ENCODE measurements at regions not wholly inside any gene's neighbourhood (a gene's known extent, or its start where the extent isn't known, plus 50 kb on each side); places are given as distances from the start of the nearest gene placed in this dataset.
"Not testable (repeated sequence)": the region's sequence is repeated elsewhere in the genome, so short reads cannot be mapped to it uniquely, and the experiment has no call there.

GRCh38 chr15:77905301-77905920 lies 172.1 kb downstream of the TBC1D2B start:
- no peak for TF ChIP-seq Cebpa-rat (IDR thresholded peaks at IDR 0.05)
- Histone ChIP-seq H4K20me1 (no peaks in the 10 kb centered on the region), H3K4me2 (no peak overlapping the region)

GRCh38 chr15:77904901-77905300 lies 172.6 kb downstream of the TBC1D2B start:
- H3K9ac ChIP-seq, result no peak overlapping the region

More at GRCh38 chr15:77905301-77905920, 172.1 kb downstream of the TBC1D2B start:
- no peaks in the 10 kb centered on the region for H3K36me3 ChIP-seq
- no peak overlapping the region for H3K9ac ChIP-seq
- no peaks in the 10 kb centered on the region for H3K9me3 ChIP-seq
- H3K27ac ChIP-seq, result no peak overlapping the region
- no peak overlapping the region for H3K4me3 ChIP-seq
- peaks cover 25% of the 10 kb centered on the region for H3K4me1 ChIP-seq
- H3K27me3 ChIP-seq, result no peaks in the 10 kb centered on the region

GRCh38 chr15:77904436-77904821 lies 173.1 kb downstream of the TBC1D2B start:
- no peak overlapping the region; the same call in 1 of the 2 replicates for H3K9ac ChIP-seq
- no peak for TF ChIP-seq Cebpa-rat (IDR thresholded peaks at IDR 0.05)
- H3K36me3 ChIP-seq, result no peaks in the 10 kb centered on the region

More at GRCh38 chr15:77904901-77905300, 172.6 kb downstream of the TBC1D2B start:
- Histone ChIP-seq H3K4me1 (peaks cover 22% of the 10 kb centered on the region), H3K27ac (no peak overlapping the region), H3K36me3 (no peaks in the 10 kb centered on the region), H3K4me2 (no peak overlapping the region), H3K4me3 (no peak overlapping the region), H3K9me3 (no peaks in the 10 kb centered on the region), H4K20me1 (no peaks in the 10 kb centered on the region), H3K27me3 (no peaks in the 10 kb centered on the region)
- no peak for TF ChIP-seq Cebpa-rat (IDR thresholded peaks at IDR 0.05)

DNA sequence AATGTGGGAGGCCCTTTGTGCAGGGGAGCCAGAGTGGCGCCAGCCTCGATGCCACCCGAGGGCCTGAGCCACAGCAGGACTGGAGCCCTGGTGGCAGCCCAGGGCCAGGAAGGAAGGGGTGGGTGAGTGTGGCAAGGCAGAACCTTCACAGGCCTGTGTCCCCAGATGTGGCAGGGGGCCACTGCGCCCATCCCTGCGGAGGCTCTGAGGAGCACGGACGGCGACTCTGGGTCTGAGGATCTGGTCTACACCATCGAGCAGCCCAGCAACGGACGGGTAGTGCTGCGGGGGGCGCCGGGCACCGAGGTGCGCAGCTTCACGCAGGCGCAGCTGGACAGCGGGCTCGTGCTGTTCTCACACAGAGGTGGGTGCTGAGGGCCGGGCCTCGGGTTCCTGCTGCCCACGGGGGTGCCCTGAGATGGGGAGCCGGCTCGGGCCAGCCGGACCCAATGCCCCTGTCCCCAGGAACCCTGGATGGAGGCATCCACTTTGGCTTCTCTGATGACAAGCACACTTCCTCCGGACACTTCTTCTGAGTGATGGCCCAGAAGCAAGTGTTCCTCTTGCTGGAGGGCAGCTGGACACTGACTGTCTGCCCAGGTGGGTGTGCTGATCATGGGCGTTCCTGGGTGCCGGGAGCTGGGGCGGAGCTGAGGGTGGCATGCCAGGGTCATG lies 173.6 kb downstream of the TBC1D2B start:
- H3K36me3 ChIP-seq, H3K4me2 ChIP-seq, H3K27me3 ChIP-seq, H3K9ac ChIP-seq, H4K20me1 ChIP-seq, H3K9me3 ChIP-seq, H3K4me3 ChIP-seq, H3K27ac ChIP-seq: not testable (repeated sequence)
- peaks cover 19% of the 10 kb centered on the region for H3K4me1 ChIP-seq

More at GRCh38 chr15:77904436-77904821, 173.1 kb downstream of the TBC1D2B start:
- Histone ChIP-seq H3K9me3 (no peaks in the 10 kb centered on the region), H3K27ac (no peak overlapping the region), H3K4me1 (peaks cover 19% of the 10 kb centered on the region), H3K4me2 (no peak overlapping the region), H3K4me3 (no peak overlapping the region), H4K20me1 (no peaks in the 10 kb centered on the region), H3K27me3 (no peaks in the 10 kb centered on the region)

GRCh38 chr15:77902921-77903760 lies 174.4 kb downstream of the TBC1D2B start:
- not testable (repeated sequence) for H3K27ac ChIP-seq, H3K27me3 ChIP-seq, H3K36me3 ChIP-seq, H3K9me3 ChIP-seq, H3K9ac ChIP-seq, H3K4me2 ChIP-seq, H3K4me3 ChIP-seq, H4K20me1 ChIP-seq
- H3K4me1 ChIP-seq, result peaks cover 13% of the 10 kb centered on the region; the same call in 1 of the 2 replicates

GRCh38 chr15:77901921-77902750 lies 175.4 kb downstream of the TBC1D2B start:
- H3K9ac ChIP-seq, result no peak overlapping the region
- H3K4me3 ChIP-seq, result no peak overlapping the region
- no peak overlapping the region for H3K27ac ChIP-seq
- no peaks in the 10 kb centered on the region for H3K36me3 ChIP-seq
- H3K9me3 ChIP-seq, result no peaks in the 10 kb centered on the region
- peaks cover 13% of the 10 kb centered on the region; the same call in 1 of the 2 replicates for H3K4me1 ChIP-seq
- no peak for TF ChIP-seq Cebpa-rat (IDR thresholded peaks at IDR 0.05)
- no peaks in the 10 kb centered on the region for H4K20me1 ChIP-seq
- no peak overlapping the region for H3K4me2 ChIP-seq
- H3K27me3 ChIP-seq, result no peaks in the 10 kb centered on the region

- Histone ChIP-seq H3K36me3 (no peaks in the 10 kb centered on the region), H3K4me1 (peaks cover 13% of the 10 kb centered on the region; the same call in 1 of the 2 replicates), H3K27ac (no peak overlapping the region)
Measured at GRCh38 chr15:77901251-77901881, 176.1 kb downstream of the TBC1D2B start.

DNA sequence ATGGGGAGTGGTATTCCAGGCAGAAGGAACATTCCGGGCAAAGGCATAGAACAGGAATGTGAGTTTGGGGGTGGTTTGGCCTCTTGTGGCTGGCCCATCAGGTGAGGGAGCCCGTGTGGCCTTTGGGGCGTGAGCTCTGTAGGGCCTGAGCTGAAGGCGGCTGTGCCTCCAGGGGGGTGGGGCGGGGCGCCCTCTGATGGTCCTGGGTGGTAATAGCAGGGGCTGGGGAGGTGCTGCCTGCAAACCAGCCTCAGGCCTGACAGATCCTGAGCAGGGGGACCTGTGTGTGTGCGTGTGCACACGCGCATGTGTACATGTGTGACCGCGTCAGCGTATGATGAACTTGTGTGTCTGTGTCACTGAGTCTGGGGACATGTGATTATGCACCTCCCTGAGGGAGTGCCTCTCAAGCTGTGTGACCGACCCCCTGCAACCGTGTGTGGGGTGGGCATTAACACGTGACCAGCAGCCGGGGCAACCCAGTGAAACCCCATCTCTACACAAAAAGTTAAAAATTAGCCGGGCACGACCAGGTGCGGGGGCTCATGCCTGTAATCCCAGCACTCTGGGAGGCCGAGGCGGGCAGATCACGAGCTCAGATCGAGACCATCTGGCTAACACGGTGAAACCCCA lies 177.1 kb downstream of the TBC1D2B start:
- H3K4me3 ChIP-seq, result not testable (repeated sequence)

More at GRCh38 chr15:77901251-77901881, 176.1 kb downstream of the TBC1D2B start:
- no peaks in the 10 kb centered on the region for H3K9me3 ChIP-seq
- H3K9ac ChIP-seq, result no peak overlapping the region
- TF ChIP-seq Cebpa-rat (IDR thresholded peaks at IDR 0.05), result no peak
- no peak overlapping the region for H3K4me3 ChIP-seq
- no peak overlapping the region for H3K4me2 ChIP-seq
- H3K27me3 ChIP-seq, result no peaks in the 10 kb centered on the region
- H4K20me1 ChIP-seq, result no peaks in the 10 kb centered on the region

GRCh38 chr15:77899776-77900175 lies 177.7 kb downstream of the TBC1D2B start:
- H3K4me3 ChIP-seq, H3K27ac ChIP-seq, H3K27me3 ChIP-seq, H3K4me2 ChIP-seq, H3K9me3 ChIP-seq, H4K20me1 ChIP-seq, H3K36me3 ChIP-seq, H3K9ac ChIP-seq: not testable (repeated sequence)
- H3K4me1 ChIP-seq, result peaks cover 28% of the 10 kb centered on the region

More for the DNA sequence above, 177.1 kb downstream of the TBC1D2B start:
- H3K27me3 ChIP-seq, H4K20me1 ChIP-seq, H3K4me2 ChIP-seq, H3K27ac ChIP-seq, H3K36me3 ChIP-seq, H3K9me3 ChIP-seq, H3K9ac ChIP-seq: not testable (repeated sequence)
- peaks cover 21% of the 10 kb centered on the region for H3K4me1 ChIP-seq
